Right atrium auricular region (tissue), 2 donors: ENCODE measurements at regions not wholly inside any gene's neighbourhood (a gene's known extent, or its start where the extent isn't known, plus 50 kb on each side); places are given as distances from the start of the nearest gene placed in this dataset.

Experiments
- DNase-seq: peaks from one replicate; pipeline ENCODE4 v3.0.0-alpha.2; 2019; ENCODE audit warnings: low spot score
- H3K27ac ChIP-seq, 2 donors: fragments of 200-600 bp; sonication (generic); 1 replicate in 1 of 2; 2 replicates in 1 of 2; pipeline ENCODE4 v1.5.1; 2016 to 2019
- H3K27me3 ChIP-seq, 2 donors: fragments of 200-600 bp; sonication (generic); one replicate each; pipeline versions ENCODE4 v1.5.1 to v1.6.0; 2017 to 2019
- H3K36me3 ChIP-seq: fragments of 200-600 bp; sonication (generic); one replicate; pipeline ENCODE4 v1.5.1; 2016
- H3K4me1 ChIP-seq, 2 donors: fragments of 200-600 bp; sonication (generic); one replicate each; pipeline versions ENCODE4 v1.5.1 to v1.6.0; 2017 to 2019
- H3K4me3 ChIP-seq, 2 donors: fragments of 200-600 bp; sonication (generic); 1 replicate in 1 of 2; 2 replicates in 1 of 2; pipeline ENCODE4 v1.5.1; 2017 to 2019; ENCODE audit warnings: mild to moderate bottlenecking in 1 of 2, moderate library complexity in 1 of 2
- H3K9me3 ChIP-seq, 2 donors: fragments of 200-600 bp; sonication (generic); one replicate each; pipeline ENCODE4 v1.5.1; 2019
- TF ChIP-seq, protein P1 (sequence below), 2 donors: fragments of 200-600 bp; sonication (generic); IDR thresholded peaks; one replicate each; pipeline ENCODE4 v1.5.1; 2019; ENCODE audit warnings: antibody characterized with exemption in 2 of 2

DNA sequence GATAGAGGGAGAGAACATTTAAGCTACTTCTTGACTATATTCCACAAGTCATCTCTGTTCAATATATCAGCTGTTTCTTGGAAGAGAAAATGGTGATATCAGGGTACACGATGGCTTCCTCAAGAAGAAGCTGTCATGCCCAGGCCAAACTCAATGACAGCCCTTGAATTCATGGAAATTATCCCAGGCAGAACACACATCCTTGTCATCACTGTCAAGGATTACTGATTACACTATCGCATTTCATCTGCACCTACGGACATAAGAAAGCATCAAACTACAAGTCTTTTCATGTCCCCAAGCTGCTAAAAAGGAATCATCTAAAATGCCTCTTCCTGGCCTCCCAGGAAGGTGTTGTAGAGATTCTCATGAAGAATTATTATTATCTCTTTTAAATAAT, 165.2 kb upstream of the SLC7A11 start:
- H3K4me3 ChIP-seq: no peak overlapping the region
- TF ChIP-seq, protein P1, sequence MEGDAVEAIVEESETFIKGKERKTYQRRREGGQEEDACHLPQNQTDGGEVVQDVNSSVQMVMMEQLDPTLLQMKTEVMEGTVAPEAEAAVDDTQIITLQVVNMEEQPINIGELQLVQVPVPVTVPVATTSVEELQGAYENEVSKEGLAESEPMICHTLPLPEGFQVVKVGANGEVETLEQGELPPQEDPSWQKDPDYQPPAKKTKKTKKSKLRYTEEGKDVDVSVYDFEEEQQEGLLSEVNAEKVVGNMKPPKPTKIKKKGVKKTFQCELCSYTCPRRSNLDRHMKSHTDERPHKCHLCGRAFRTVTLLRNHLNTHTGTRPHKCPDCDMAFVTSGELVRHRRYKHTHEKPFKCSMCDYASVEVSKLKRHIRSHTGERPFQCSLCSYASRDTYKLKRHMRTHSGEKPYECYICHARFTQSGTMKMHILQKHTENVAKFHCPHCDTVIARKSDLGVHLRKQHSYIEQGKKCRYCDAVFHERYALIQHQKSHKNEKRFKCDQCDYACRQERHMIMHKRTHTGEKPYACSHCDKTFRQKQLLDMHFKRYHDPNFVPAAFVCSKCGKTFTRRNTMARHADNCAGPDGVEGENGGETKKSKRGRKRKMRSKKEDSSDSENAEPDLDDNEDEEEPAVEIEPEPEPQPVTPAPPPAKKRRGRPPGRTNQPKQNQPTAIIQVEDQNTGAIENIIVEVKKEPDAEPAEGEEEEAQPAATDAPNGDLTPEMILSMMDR (IDR thresholded peaks at IDR 0.05): no peak

DNA sequence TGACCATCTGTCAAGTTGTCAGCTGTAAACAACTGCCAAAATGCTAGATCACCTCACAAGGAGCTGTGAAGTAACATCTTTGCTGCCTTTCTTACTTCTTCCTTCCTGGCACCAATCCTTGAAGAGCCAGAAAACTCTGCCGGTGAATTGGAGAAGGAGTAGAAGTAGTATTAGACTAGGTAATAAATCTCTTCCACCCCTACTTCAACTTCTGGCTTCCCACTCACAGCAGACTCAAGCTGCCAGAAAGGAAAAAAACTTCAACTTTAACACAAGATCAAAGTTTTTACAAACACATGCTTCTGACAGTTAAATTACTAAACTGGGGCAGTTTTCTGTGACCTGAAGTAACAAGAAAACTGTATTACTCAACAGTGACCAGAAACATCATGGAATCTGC, 164.7 kb upstream of the SLC7A11 start:
- Histone ChIP-seq H3K4me1 (no peaks in the 10 kb centered on the region), H3K27me3 (no peaks in the 10 kb centered on the region), H3K27ac (no peak overlapping the region), H3K4me3 (no peak overlapping the region), H3K9me3 (no peaks in the 10 kb centered on the region), H3K36me3 (no peaks in the 10 kb centered on the region)
- no peak for DNase-seq
- TF ChIP-seq, protein P1 (IDR thresholded peaks at IDR 0.05): no peak

More for the DNA sequence above, 165.2 kb upstream of the SLC7A11 start:
- Histone ChIP-seq H3K27me3 (no peaks in the 10 kb centered on the region), H3K27ac (no peak overlapping the region), H3K9me3 (no peaks in the 10 kb centered on the region), H3K36me3 (no peaks in the 10 kb centered on the region), H3K4me1 (no peaks in the 10 kb centered on the region)
- no peak for DNase-seq

DNA sequence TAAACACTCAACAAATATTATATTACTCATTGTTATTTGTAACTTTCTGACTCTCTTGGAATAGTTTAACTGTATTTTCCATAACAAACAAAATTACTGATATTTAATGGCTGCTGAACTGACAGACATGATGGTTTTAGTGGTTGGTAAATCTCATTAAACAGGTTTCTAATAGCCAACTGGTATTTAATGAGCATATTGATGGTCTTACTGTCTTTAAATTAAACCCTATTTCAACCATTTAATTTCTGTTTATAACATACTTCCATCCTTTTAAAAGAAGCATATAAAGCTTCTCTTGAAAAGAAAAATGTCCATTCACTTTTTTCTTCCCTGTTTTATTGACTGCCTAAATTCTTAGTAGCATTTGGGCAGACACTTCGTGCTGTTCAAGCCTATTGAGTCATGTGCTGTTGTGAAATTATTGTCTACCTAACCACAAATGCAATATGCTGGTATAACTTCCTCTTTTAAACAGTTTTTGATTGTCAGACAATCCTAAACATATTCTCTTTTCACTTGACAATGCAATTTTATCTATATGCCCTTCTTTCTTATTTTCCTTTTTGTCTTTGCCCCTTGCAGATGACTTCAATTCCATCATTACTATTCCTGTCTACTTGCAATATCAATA, 163.9 kb upstream of the SLC7A11 start:
- DNase-seq: no peak
- Histone ChIP-seq H3K27me3 (no peaks in the 10 kb centered on the region), H3K4me3 (no peak overlapping the region), H3K27ac (no peak overlapping the region), H3K4me1 (peaks cover 0 to 4% of the 10 kb centered on the region in 2 donors), H3K36me3 (no peaks in the 10 kb centered on the region), H3K9me3 (no peaks in the 10 kb centered on the region)
- TF ChIP-seq, protein P1 (IDR thresholded peaks at IDR 0.05): no peak

DNA sequence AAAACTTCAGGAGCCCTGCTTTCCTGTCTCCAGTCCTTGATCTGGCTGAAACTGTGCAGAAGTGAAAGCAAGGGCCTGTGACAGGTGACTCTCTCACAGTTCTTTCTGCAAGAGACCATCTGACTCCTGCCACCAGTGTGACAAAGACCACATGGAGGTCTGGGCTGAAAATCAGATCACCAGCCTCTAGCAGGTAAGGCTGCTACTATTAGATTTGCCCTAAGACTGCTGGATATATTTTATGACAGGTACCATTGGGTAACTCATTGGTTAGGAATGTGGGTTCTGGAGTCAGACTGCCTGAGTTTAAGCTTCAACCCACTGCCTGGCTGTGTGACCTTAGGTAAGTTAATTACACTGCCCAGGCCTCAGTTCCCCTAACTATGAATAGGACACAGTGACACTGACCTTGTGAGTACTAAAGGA, 163.3 kb upstream of the SLC7A11 start:
- Histone ChIP-seq H3K4me3 (no peak overlapping the region), H3K27ac (no peak overlapping the region), H3K4me1 (peaks cover 0 to 4% of the 10 kb centered on the region in 2 donors), H3K27me3 (no peaks in the 10 kb centered on the region), H3K9me3 (no peaks in the 10 kb centered on the region), H3K36me3 (no peaks in the 10 kb centered on the region)
- no peak for DNase-seq
- TF ChIP-seq, protein P1 (IDR thresholded peaks at IDR 0.05): no peak

DNA sequence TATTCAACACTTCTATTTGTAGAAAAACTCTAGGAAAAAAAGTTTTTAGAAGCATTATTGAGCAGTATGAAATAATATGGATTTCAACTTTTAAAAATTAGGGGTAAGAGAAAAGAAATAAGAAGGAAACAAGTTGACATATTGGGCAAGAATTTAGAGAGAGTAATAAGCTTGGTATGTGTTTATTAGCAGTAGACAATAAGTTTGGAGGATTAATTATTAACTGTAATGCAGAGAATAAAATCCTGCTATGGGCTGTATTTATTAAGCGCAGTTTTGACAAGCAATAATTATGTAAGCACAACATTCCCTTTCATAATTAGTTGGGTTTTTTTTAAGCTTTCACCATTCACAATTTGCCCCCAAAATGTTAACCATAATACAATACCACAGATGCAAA, 162.7 kb upstream of the SLC7A11 start:
- H3K9me3 ChIP-seq: no peaks in the 10 kb centered on the region
- H3K27me3 ChIP-seq: no peaks in the 10 kb centered on the region
- TF ChIP-seq, protein P1 (IDR thresholded peaks at IDR 0.05): no peak

DNA sequence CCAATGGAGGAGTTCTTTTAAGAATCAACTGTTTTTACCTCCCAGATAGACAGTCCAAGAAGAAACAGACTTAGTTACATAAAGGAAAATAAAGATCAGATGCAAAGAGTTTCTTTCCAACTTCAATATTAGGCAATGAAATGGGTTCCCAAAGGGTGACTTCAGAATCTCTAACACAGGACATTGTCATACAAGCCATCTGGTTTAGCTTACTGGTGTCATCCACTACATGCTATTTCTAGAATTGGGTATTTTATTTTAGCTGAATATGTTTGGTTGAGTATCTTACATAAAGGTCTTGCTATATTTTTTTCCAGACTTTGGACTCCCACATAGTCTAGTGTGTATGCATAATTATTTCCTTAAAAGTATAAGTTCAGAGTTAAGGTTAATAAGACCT, 162.1 kb upstream of the SLC7A11 start:
- H3K4me3 ChIP-seq: no peak overlapping the region

More for the DNA sequence above, 162.7 kb upstream of the SLC7A11 start:
- peaks cover 0 to 4% of the 10 kb centered on the region in 2 donors for H3K4me1 ChIP-seq
- no peak overlapping the region for H3K27ac ChIP-seq
- H3K36me3 ChIP-seq: no peaks in the 10 kb centered on the region
- no peak for DNase-seq
- H3K4me3 ChIP-seq: no peak overlapping the region

More for the DNA sequence above, 162.1 kb upstream of the SLC7A11 start:
- no peaks in the 10 kb centered on the region for H3K36me3 ChIP-seq
- no peak for DNase-seq
- TF ChIP-seq, protein P1 (IDR thresholded peaks at IDR 0.05): no peak
- H3K27me3 ChIP-seq: no peaks in the 10 kb centered on the region
- no peak overlapping the region for H3K27ac ChIP-seq
- peaks cover 0 to 4% of the 10 kb centered on the region in 2 donors for H3K4me1 ChIP-seq
- H3K9me3 ChIP-seq: no peaks in the 10 kb centered on the region
